Renal pelvis (tissue), 1 donor: ENCODE measurements at regions not wholly inside any gene's neighbourhood (a gene's known extent, or its start where the extent isn't known, plus 50 kb on each side); places are given as distances from the start of the nearest gene placed in this dataset.

Experiments used
- DNase-seq: peaks from one replicate; pipeline ENCODE4 v3.0.0-alpha.2; 2013

GRCh38 chr13:78334059-78334458, 269.3 kb downstream of the POU4F1 start:
- DNase-seq: no peak

- no peak for DNase-seq
Observed at GRCh38 chr13:78326633-78327032, 276.7 kb downstream of the POU4F1 start.

GRCh38 chr13:78325585-78325984, 277.8 kb downstream of the POU4F1 start:
- DNase-seq: no peak

GRCh38 chr13:78323848-78324247, 279.5 kb downstream of the POU4F1 start:
- no peak for DNase-seq

- DNase-seq: no peak
Observed at GRCh38 chr13:78323040-78323439, 280.3 kb downstream of the POU4F1 start.

- DNase-seq: no peak
Observed at GRCh38 chr13:78319101-78319627, 284.2 kb downstream of the POU4F1 start.

GRCh38 chr13:78317030-78317429, 286.3 kb downstream of the POU4F1 start:
- peak; percentile 1 for DNase-seq

- no peak for DNase-seq
Observed at GRCh38 chr13:78309497-78310180, 293.7 kb downstream of the POU4F1 start.

GRCh38 chr13:78306519-78307206, 296.7 kb downstream of the POU4F1 start:
- peak; percentile 2 for DNase-seq

GRCh38 chr13:78305171-78305570, 298.2 kb downstream of the POU4F1 start:
- no peak for DNase-seq

- no peak for DNase-seq
Observed at GRCh38 chr13:78299832-78300623, 303.3 kb downstream of the POU4F1 start.

GRCh38 chr13:78298657-78299056, 304.7 kb downstream of the POU4F1 start:
- no peak for DNase-seq

- no peak for DNase-seq
Observed at GRCh38 chr13:78286748-78287147, 316.6 kb downstream of the POU4F1 start.

GRCh38 chr13:78265098-78265497, 338.3 kb downstream of the POU4F1 start:
- no peak for DNase-seq

GRCh38 chr13:78258304-78258703, 339.7 kb upstream of the EDNRB start:
- no peak for DNase-seq

GRCh38 chr13:78256484-78256883, 337.9 kb upstream of the EDNRB start:
- no peak for DNase-seq

- DNase-seq: no peak
Observed at GRCh38 chr13:78254113-78254512, 335.5 kb upstream of the EDNRB start.

- no peak for DNase-seq
Observed at GRCh38 chr13:78247362-78247761, 328.7 kb upstream of the EDNRB start.

GRCh38 chr13:78241278-78241919, 322.8 kb upstream of the EDNRB start:
- peak; percentile 14 for DNase-seq

- DNase-seq: no peak
Observed at GRCh38 chr13:78239714-78240113, 321.1 kb upstream of the EDNRB start.

- DNase-seq: no peak
Observed at GRCh38 chr13:78238911-78239310, 320.3 kb upstream of the EDNRB start.

- no peak for DNase-seq
Observed at GRCh38 chr13:78228940-78229339, 310.3 kb upstream of the EDNRB start.
